Esophagus muscularis mucosa (tissue), 4 donors: ENCODE measurements at regions not wholly inside any gene's neighbourhood (a gene's known extent, or its start where the extent isn't known, plus 50 kb on each side); places are given as distances from the start of the nearest gene placed in this dataset.

ENCODE experiments used
- DNase-seq: peaks from one replicate; pipeline ENCODE4 v3.0.0-alpha.2; 2017; ENCODE audit errors: extremely low spot score
- H3K27ac ChIP-seq, 4 donors: fragments of 200-600 bp; sonication (generic); replicated peaks in 1 of 4; 1 replicate in 3 of 4; 2 replicates in 1 of 4; pipeline ENCODE4 v1.5.1; 2016 to 2019; ENCODE audit warnings: mild to moderate bottlenecking in 1 of 4
- H3K27me3 ChIP-seq, 4 donors: fragments of 200-600 bp; sonication (generic); one replicate each; pipeline versions ENCODE4 v1.5.1 to v1.6.0; 2016 to 2019
- H3K36me3 ChIP-seq, 4 donors: fragments of 200-600 bp; sonication (generic); one replicate each; pipeline ENCODE4 v1.5.1; 2016 to 2019
- H3K4me1 ChIP-seq, 4 donors: fragments of 200-600 bp; sonication (generic); one replicate each; pipeline ENCODE4 v1.5.1; 2016 to 2019
- H3K4me3 ChIP-seq, 4 donors: fragments of 200-600 bp; sonication (generic); 1 replicate in 2 of 4; 2 replicates in 2 of 4; pipeline ENCODE4 v1.5.1; 2016 to 2019; ENCODE audit warnings: mild to moderate bottlenecking in 4 of 4, moderate library complexity in 1 of 4
- H3K9me3 ChIP-seq, 4 donors: fragments of 200-600 bp; sonication (generic); 1 replicate in 3 of 4; 2 replicates in 1 of 4; pipeline ENCODE4 v1.5.1; 2016 to 2019
- CTCF ChIP-seq, 3 experiments: fragments of 200-600 bp in 2 of 3; fragments of 450-650 bp in 1 of 3; sonication (generic) in 2 of 3; IDR thresholded peaks; one replicate each; pipeline ENCODE4 v1.5.1; 2017 to 2019; ENCODE audit warnings: antibody characterized with exemption in 3 of 3, mild to moderate bottlenecking in 2 of 3, moderate library complexity in 1 of 3
- EP300 ChIP-seq: sonication (generic); formaldehyde crosslinking; IDR thresholded peaks from one replicate; pipeline ENCODE4 v1.6.1; 2017; ENCODE audit warnings: antibody characterized with exemption
- POLR2A ChIP-seq: fragments of 450-650 bp; IDR thresholded peaks from one replicate; pipeline ENCODE4 v1.6.1; 2017; ENCODE audit warnings: antibody characterized with exemption, moderate library complexity, mild to moderate bottlenecking, low read depth
- POLR2AphosphoS5 ChIP-seq, 2 donors: sonication (generic); formaldehyde crosslinking; IDR thresholded peaks; one replicate each; pipeline ENCODE4 v1.6.1; 2017; ENCODE audit warnings: antibody characterized with exemption in 2 of 2
- WGBS: methylation state at CpG from one replicate; pipeline ENCODE4 v1.1.5; 2018; 5-methylcytosine and 5-hydroxymethylcytosine counted together
- intact Hi-C: fragments of 100-400 bp; cut with DNase I; formaldehyde crosslinking; loops from one replicate; pipeline ENCODE4 v1.15.1; 2023

- Histone ChIP-seq H3K4me3 (no peak overlapping the region), H3K27ac (no peak overlapping the region), H3K36me3 (no peaks in the 10 kb centered on the region), H3K27me3 (no peaks in the 10 kb centered on the region), H3K4me1 (no peaks in the 10 kb centered on the region), H3K9me3 (peaks cover 0 to 4% (median 0%) of the 10 kb centered on the region in 4 donors)
- TF ChIP-seq EP300 (no peak), CTCF (IDR thresholded peaks at IDR 0.05) (peak in 2 of 3 experiments; percentile 10 to 33)
- no peak for DNase-seq
- intact Hi-C loops = no loop called here
- 94% methylated on average over 1 of the region's 1 CpG for WGBS
These were observed 618.2 kb downstream of the BRINP3 start for GRCh38 chr1:189859385-189859977.

GRCh38 chr1:189866606-189867005 is 611.1 kb downstream of the BRINP3 start:
- WGBS = 86% methylated on average over 1 of the region's 1 CpG
- Histone ChIP-seq H3K36me3 (no peaks in the 10 kb centered on the region), H3K27me3 (no peaks in the 10 kb centered on the region), H3K4me3 (no peak overlapping the region), H3K4me1 (peaks cover 0 to 10% (median 8%) of the 10 kb centered on the region in 4 donors), H3K27ac (no peak overlapping the region), H3K9me3 (no peaks in the 10 kb centered on the region)
- DNase-seq = no peak
- intact Hi-C loops = no loop called here
- no peak for TF ChIP-seq CTCF (IDR thresholded peaks at IDR 0.05)
- TF ChIP-seq POLR2A = no peak
- TF ChIP-seq POLR2AphosphoS5 (IDR thresholded peaks at IDR 0.05) = no peak
- TF ChIP-seq EP300 = no peak

GRCh38 chr1:189868021-189868420 is 609.6 kb downstream of the BRINP3 start:
- 42% methylated on average over 4 of the region's 4 CpGs for WGBS
- no peak for DNase-seq
- Histone ChIP-seq H3K36me3 (no peaks in the 10 kb centered on the region), H3K4me1 (peaks cover 0 to 10% (median 8%) of the 10 kb centered on the region in 4 donors), H3K27me3 (no peaks in the 10 kb centered on the region), H3K9me3 (no peaks in the 10 kb centered on the region), H3K27ac (no peak overlapping the region), H3K4me3 (no peak overlapping the region)
- intact Hi-C loops = no loop called here
- TF ChIP-seq POLR2AphosphoS5 (IDR thresholded peaks at IDR 0.05) (no peak), CTCF (IDR thresholded peaks at IDR 0.05) (no peak)

GRCh38 chr1:189874715-189875435 is 602.8 kb downstream of the BRINP3 start:
- Histone ChIP-seq H3K27ac (no peak overlapping the region), H3K27me3 (no peaks in the 10 kb centered on the region), H3K9me3 (peaks cover 0 to 5% (median 0%) of the 10 kb centered on the region in 4 donors), H3K4me1 (no peaks in the 10 kb centered on the region), H3K36me3 (no peaks in the 10 kb centered on the region), H3K4me3 (no peak overlapping the region)
- no peak for DNase-seq
- no peak for TF ChIP-seq POLR2AphosphoS5 (IDR thresholded peaks at IDR 0.05)
- TF ChIP-seq CTCF (IDR thresholded peaks at IDR 0.05) = no peak
- TF ChIP-seq POLR2A = no peak
- intact Hi-C loops = no loop called here

- TF ChIP-seq POLR2A (no peak), EP300 (no peak)
- Histone ChIP-seq H3K27ac (no peak overlapping the region), H3K4me3 (no peak overlapping the region), H3K36me3 (no peaks in the 10 kb centered on the region), H3K27me3 (no peaks in the 10 kb centered on the region), H3K9me3 (peaks cover 0 to 5% (median 0%) of the 10 kb centered on the region in 4 donors), H3K4me1 (no peaks in the 10 kb centered on the region)
- 71% methylated on average over 3 of the region's 3 CpGs for WGBS
- DNase-seq = no peak
- intact Hi-C loops = no loop called here
These were observed 597.5 kb downstream of the BRINP3 start for GRCh38 chr1:189880135-189880534.
